HG03457 (cell line): ENCODE measurements at regions not wholly inside any gene's neighbourhood (a gene's known extent, or its start where the extent isn't known, plus 50 kb on each side); places are given as distances from the start of the nearest gene placed in this dataset.
"Not testable (repeated sequence)": the region's sequence is repeated elsewhere in the genome, so short reads cannot be mapped to it uniquely, and the experiment has no call there.

Experiments used
- ATAC-seq: cut with Tn5 transposase; IDR thresholded peaks from one replicate; pipeline ENCODE4 v1.9.1; 2021; ENCODE audit warnings: moderate number of reproducible peaks; ENCODE audit not compliant: unreplicated experiment

GRCh38 chr12:65728455-65728847 is 95.8 kb upstream of the HMGA2 start:
- no peak for ATAC-seq

- ATAC-seq, result no peak
Measured at GRCh38 chr12:65728848-65729793, 95.2 kb upstream of the HMGA2 start.

GRCh38 chr12:65731771-65732170 is 92.5 kb upstream of the HMGA2 start:
- no peak for ATAC-seq

- not testable (repeated sequence) for ATAC-seq
Measured at GRCh38 chr12:65733643-65734042, 90.6 kb upstream of the HMGA2 start.

GRCh38 chr12:65734226-65734625 is 90.1 kb upstream of the HMGA2 start:
- no peak for ATAC-seq

GRCh38 chr12:65739606-65740005 is 84.7 kb upstream of the HMGA2 start:
- ATAC-seq, result no peak

GRCh38 chr12:65740506-65740872 is 83.8 kb upstream of the HMGA2 start:
- ATAC-seq, result no peak

- no peak for ATAC-seq
Measured at GRCh38 chr12:65740873-65741600, 83.2 kb upstream of the HMGA2 start.

GRCh38 chr12:65741656-65742017 is 82.6 kb upstream of the HMGA2 start:
- no peak for ATAC-seq

GRCh38 chr12:65742018-65743010 is 82.0 kb upstream of the HMGA2 start:
- ATAC-seq, result no peak

GRCh38 chr12:65744236-65744840 is 79.9 kb upstream of the HMGA2 start:
- not testable (repeated sequence) for ATAC-seq

- ATAC-seq, result no peak
Measured at GRCh38 chr12:65747338-65747737, 76.9 kb upstream of the HMGA2 start.

GRCh38 chr12:65748332-65748731 is 76.0 kb upstream of the HMGA2 start:
- no peak for ATAC-seq

GRCh38 chr12:65754290-65754689 is 70.0 kb upstream of the HMGA2 start:
- ATAC-seq, result no peak

GRCh38 chr12:65754744-65755595 is 69.3 kb upstream of the HMGA2 start:
- ATAC-seq, result no peak

- no peak for ATAC-seq
Measured at GRCh38 chr12:65755596-65755978, 68.7 kb upstream of the HMGA2 start.

- ATAC-seq, result no peak
Measured at GRCh38 chr12:65756267-65756666, 68.0 kb upstream of the HMGA2 start.

GRCh38 chr12:65756956-65757511 is 67.2 kb upstream of the HMGA2 start:
- peak; percentile 95 for ATAC-seq

GRCh38 chr12:65758401-65758800 is 65.9 kb upstream of the HMGA2 start:
- ATAC-seq, result no peak
